K562 (cell line): ENCODE measurements at regions not wholly inside any gene's neighbourhood (a gene's known extent, or its start where the extent isn't known, plus 50 kb on each side); places are given as distances from the start of the nearest gene placed in this dataset.

Experiments used
- ARID1B ChIP-seq: fragments of 450-650 bp; IDR thresholded peaks from 2 replicates; pipeline ENCODE4 v1.6.1; 2016; ENCODE audit warnings: antibody characterized with exemption, mild to moderate bottlenecking, inconsistent platforms
- EP300 ChIP-seq: IDR thresholded peaks from 2 replicates; pipeline ENCODE4 v1.6.1; 2012; ENCODE audit warnings: low read length, improper control_type of control experiment
- FOSL1 ChIP-seq: fragments of 200-800 bp; sonication (Bioruptor generic); conservative IDR thresholded peaks from 2 replicates; pipeline ENCODE4 v1.6.1; 2016; ENCODE audit warnings: missing genetic modification characterization, missing compliant biosample characterization
- MYBL2 ChIP-seq, 2 experiments: fragments of 450-650 bp in 1 of 2; sonication (generic) in 1 of 2; formaldehyde crosslinking in 1 of 2; IDR thresholded peaks; 2 replicates each; pipeline versions ENCODE4 v1.6.1 to v1.8.1; 2017 to 2022; ENCODE audit warnings: borderline replicate concordance in 1 of 2, inconsistent platforms in 1 of 2, low read depth in 1 of 2, mild to moderate bottlenecking in 1 of 2, missing genetic modification reagents in 1 of 2, moderate library complexity in 1 of 2
- NR4A1 ChIP-seq, 2 experiments: fragments of 250-450 bp in 1 of 2; fragments of 450-650 bp in 1 of 2; sonication (Bioruptor Pico) in 1 of 2; IDR thresholded peaks; 2 replicates each; pipeline versions ENCODE4 v1.4.0 to v1.6.1; 2016 to 2020; ENCODE audit warnings: mild to moderate bottlenecking in 2 of 2, missing compliant biosample characterization in 1 of 2, missing genetic modification characterization in 1 of 2, moderate library complexity in 1 of 2
- RCOR1 ChIP-seq, 2 experiments: IDR thresholded peaks; 2 replicates each; pipeline ENCODE4 v1.6.1; 2012; ENCODE audit warnings: low read depth in 2 of 2, low read length in 2 of 2, borderline replicate concordance in 1 of 2, improper control_type of control experiment in 1 of 2
- SMARCC2 ChIP-seq: fragments of 450-650 bp; IDR thresholded peaks from 2 replicates; pipeline ENCODE4 v1.6.1; 2017; ENCODE audit warnings: antibody characterized with exemption, moderate library complexity, mild to moderate bottlenecking, low read depth
- SOX6 ChIP-seq: fragments of 450-650 bp; IDR thresholded peaks from 2 replicates; pipeline ENCODE4 v1.6.1; 2014; ENCODE audit warnings: mild to moderate bottlenecking
- TF ChIP-seq, protein P1 (sequence below), 2 experiments: fragments of 450-650 bp; conservative IDR thresholded peaks; 2 replicates each; pipeline ENCODE4 v1.6.1; 2017; ENCODE audit warnings: mild to moderate bottlenecking in 2 of 2, moderate library complexity in 2 of 2
- TF ChIP-seq, protein P2 (sequence below): fragments of 450-650 bp; IDR thresholded peaks from 2 replicates; pipeline ENCODE4 v1.6.1; 2017; ENCODE audit warnings: antibody characterized with exemption, mild to moderate bottlenecking

DNA sequence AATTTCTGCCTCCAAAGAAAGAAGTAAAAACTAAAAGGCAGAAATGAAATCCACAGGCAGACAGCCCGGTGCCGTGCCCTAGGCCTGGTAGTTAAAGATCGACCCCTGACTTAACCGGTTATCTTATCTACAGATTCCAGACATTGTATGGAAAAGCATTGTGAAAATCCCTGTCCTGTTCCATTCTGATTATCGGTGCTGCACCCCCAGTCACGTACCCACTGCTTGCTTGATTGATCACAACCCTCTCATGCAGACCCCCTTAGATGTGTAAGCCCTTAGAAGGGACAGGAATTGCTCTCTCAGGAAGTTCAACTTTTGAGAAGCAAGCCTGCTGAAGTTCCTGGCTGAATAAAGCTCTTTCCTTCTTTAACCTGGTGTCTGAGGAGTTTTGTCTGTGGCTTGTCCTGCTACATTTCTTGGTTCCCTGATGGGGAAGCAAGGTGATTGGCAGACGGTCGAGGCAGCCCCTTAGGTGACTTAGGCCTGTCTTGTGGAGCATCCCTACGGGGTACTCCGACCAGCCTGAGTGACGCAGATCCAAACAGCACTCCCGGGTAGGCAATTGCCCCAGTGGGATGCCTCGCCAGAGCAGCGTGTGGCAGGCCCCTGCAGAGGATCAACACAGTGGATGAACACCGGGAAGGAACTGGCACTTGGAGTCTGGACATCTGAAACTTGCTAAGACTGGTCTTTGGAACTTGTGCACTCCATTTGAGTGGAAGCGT lies 111.2 kb upstream of the PPM1J start (continued):
- TF ChIP-seq, protein P1, sequence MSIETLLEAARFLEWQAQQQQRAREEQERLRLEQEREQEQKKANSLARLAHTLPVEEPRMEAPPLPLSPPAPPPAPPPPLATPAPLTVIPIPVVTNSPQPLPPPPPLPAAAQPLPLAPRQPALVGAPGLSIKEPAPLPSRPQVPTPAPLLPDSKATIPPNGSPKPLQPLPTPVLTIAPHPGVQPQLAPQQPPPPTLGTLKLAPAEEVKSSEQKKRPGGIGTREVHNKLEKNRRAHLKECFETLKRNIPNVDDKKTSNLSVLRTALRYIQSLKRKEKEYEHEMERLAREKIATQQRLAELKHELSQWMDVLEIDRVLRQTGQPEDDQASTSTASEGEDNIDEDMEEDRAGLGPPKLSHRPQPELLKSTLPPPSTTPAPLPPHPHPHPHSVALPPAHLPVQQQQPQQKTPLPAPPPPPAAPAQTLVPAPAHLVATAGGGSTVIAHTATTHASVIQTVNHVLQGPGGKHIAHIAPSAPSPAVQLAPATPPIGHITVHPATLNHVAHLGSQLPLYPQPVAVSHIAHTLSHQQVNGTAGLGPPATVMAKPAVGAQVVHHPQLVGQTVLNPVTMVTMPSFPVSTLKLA (conservative IDR thresholded peaks at IDR 0.05) = no peak
- peak in 1 of 2 experiments; percentile 63; a peak in 2 of 4 replicates for TF ChIP-seq RCOR1 (IDR thresholded peaks at IDR 0.05; ENCODE audit: borderline replicate concordance in 1 of 2, low read depth in 2 of 2, low read length in 2 of 2)
- TF ChIP-seq NR4A1 (CRISPR knock-in tag; IDR thresholded peaks at IDR 0.05) = no peak
- TF ChIP-seq NR4A1 (tag; IDR thresholded peaks at IDR 0.05) = peak; percentile 39; the same call in 1 of the 2 replicates
- peak; percentile 93 for TF ChIP-seq ARID1B
- no peak for TF ChIP-seq MYBL2 (IDR thresholded peaks at IDR 0.05; ENCODE audit: low read depth)
- no peak for TF ChIP-seq MYBL2 (CRISPR knock-in tag; IDR thresholded peaks at IDR 0.05; ENCODE audit: borderline replicate concordance)
- TF ChIP-seq, protein P2, sequence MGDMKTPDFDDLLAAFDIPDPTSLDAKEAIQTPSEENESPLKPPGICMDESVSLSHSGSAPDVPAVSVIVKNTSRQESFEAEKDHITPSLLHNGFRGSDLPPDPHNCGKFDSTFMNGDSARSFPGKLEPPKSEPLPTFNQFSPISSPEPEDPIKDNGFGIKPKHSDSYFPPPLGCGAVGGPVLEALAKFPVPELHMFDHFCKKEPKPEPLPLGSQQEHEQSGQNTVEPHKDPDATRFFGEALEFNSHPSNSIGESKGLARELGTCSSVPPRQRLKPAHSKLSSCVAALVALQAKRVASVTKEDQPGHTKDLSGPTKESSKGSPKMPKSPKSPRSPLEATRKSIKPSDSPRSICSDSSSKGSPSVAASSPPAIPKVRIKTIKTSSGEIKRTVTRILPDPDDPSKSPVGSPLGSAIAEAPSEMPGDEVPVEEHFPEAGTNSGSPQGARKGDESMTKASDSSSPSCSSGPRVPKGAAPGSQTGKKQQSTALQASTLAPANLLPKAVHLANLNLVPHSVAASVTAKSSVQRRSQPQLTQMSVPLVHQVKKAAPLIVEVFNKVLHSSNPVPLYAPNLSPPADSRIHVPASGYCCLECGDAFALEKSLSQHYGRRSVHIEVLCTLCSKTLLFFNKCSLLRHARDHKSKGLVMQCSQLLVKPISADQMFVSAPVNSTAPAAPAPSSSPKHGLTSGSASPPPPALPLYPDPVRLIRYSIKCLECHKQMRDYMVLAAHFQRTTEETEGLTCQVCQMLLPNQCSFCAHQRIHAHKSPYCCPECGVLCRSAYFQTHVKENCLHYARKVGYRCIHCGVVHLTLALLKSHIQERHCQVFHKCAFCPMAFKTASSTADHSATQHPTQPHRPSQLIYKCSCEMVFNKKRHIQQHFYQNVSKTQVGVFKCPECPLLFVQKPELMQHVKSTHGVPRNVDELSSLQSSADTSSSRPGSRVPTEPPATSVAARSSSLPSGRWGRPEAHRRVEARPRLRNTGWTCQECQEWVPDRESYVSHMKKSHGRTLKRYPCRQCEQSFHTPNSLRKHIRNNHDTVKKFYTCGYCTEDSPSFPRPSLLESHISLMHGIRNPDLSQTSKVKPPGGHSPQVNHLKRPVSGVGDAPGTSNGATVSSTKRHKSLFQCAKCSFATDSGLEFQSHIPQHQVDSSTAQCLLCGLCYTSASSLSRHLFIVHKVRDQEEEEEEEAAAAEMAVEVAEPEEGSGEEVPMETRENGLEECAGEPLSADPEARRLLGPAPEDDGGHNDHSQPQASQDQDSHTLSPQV = peak; percentile 31; the same call in 1 of the 2 replicates
- TF ChIP-seq SMARCC2 = peak; percentile 80; the same call in 1 of the 2 replicates
- peak; percentile 53 for TF ChIP-seq FOSL1 (tag)
- peak; percentile 94 for TF ChIP-seq SOX6
- peak; percentile 77 for TF ChIP-seq EP300
- TF ChIP-seq, all 486 proteins: peak for 40
